Neural progenitor cell (in vitro differentiated cells): ENCODE measurements at regions not wholly inside any gene's neighbourhood (a gene's known extent, or its start where the extent isn't known, plus 50 kb on each side); places are given as distances from the start of the nearest gene placed in this dataset.

ENCODE experiments used
- CTCF ChIP-seq: fragments of 200-600 bp; sonication (generic); IDR thresholded peaks from 2 replicates; pipeline ENCODE4 v1.5.1; 2017; ENCODE audit warnings: antibody characterized with exemption, mild to moderate bottlenecking
- EZH2 ChIP-seq: fragments of 200-600 bp; sonication (generic); IDR thresholded peaks from 2 replicates; pipeline ENCODE4 v1.6.1; 2017; ENCODE audit warnings: antibody characterized with exemption, mild to moderate bottlenecking, moderate library complexity

- TF ChIP-seq CTCF (peak; percentile 34), EZH2 (no peak)
Measured at GRCh38 chr2:195575879-195576401, 81.1 kb upstream of the SLC39A10 start.
